Iris pigment epithelial cell (primary cell): ENCODE measurements at regions not wholly inside any gene's neighbourhood (a gene's known extent, or its start where the extent isn't known, plus 50 kb on each side); places are given as distances from the start of the nearest gene placed in this dataset.
"Not testable (repeated sequence)": the region's sequence is repeated elsewhere in the genome, so short reads cannot be mapped to it uniquely, and the experiment has no call there.

ENCODE experiments used
- DNase-seq: peaks from one replicate; pipeline ENCODE4 v3.0.0-alpha.2; 2011; ENCODE audit warnings: low read depth

DNA sequence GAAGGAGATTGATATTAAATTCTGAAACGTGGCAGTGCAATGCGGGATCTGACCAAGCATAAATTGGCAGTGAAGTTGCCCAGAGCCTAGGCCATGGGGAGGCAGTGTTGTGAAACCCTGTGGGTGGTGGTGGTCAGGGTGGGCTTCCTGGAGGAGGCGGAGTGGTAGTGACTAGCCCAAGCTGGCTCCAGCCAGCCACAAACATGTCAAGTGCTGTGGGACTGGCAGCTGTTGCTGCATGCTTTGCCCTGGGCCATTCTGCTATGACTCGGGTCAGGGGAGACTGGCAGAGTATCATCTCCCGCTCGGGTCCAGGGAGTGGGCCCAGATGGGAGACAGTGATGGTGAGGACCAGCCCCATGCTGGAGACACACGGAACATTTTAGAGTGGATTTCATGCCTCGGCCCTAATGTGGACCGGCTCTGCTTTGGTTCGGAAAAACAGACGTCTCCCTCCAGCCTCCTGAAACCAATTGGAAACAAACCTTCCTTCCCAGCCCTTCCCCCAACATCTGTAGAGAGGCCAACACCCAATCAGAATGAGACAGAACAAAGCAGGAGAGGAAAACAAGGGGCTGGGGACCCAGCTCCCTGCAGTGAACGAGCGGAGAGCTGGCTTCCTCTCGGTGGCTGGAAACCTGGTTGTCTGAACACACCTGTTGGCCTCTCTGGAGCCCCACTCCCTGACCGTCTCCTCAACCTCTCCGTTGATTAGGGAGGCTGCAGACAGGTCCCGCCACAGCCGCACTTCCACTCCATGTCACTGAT, 58.2 kb downstream of the TMEM270 start:
- DNase-seq = no peak

DNA sequence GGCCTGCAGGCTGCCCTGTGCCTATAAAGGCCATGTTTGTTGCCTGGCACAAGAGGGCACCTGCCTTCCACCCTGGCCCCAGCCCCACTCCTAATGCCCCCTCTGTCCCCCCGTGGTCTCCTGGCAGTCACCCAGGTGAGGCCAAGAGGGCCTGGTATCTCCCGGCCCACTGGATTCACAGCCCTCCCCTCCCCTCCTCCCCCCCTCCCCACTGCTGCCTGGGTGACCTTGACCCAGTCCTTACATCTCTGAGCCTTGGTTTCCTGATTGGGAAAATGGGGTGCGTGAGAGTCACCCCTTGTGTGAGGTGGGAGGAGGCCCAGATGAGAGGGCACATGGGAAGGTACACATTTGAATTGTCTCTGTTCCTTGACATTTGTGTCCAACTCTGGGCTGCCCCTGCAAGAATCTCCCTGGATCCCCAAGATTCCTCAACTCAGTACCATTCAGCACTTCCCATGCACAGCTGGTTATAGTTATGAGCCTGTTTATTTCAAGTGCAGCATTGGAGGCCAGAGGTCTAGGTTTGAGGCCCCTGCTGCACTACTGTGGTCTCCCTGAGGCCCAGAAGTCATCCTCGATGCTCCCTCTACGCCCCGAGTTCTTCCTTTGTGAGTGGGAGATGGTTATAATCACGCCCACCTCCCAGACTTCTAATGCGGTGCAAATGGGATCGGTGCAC, 58.9 kb downstream of the TMEM270 start:
- no peak for DNase-seq

DNA sequence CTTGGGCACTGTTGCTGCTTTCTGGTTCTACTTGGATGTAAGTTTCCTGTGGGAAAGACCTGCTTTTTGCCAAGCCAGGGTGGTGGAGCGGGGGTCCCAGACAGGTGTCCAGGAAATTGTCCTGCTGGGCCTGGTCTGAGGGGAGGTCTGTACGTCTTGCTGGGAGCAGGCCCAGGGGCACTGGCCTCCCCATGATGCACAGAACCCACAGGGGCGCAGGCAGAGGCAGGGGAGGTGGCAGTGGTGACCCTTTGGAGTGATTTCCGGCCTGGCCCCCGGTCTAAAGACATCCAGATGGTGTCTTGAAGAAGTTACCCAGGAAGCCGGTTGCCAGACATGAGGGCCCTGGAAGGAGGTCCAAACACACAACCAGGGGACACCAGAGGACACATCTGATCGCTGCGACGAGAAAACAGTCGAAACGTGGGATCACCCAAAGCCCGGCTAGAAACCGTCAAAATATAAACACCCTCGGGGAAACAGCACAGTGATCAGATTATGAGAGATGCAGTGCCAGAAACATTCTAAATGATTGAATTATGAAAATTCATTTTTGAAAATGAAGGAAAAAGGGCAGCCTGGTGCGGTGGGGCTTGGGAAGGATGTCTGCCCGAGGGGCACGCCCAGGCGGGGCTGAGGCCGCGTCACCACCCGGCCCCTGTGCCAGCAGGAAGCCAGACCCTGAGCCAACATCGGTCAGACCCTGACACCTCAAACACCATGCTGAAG, 59.6 kb downstream of the TMEM270 start:
- no peak for DNase-seq

DNA sequence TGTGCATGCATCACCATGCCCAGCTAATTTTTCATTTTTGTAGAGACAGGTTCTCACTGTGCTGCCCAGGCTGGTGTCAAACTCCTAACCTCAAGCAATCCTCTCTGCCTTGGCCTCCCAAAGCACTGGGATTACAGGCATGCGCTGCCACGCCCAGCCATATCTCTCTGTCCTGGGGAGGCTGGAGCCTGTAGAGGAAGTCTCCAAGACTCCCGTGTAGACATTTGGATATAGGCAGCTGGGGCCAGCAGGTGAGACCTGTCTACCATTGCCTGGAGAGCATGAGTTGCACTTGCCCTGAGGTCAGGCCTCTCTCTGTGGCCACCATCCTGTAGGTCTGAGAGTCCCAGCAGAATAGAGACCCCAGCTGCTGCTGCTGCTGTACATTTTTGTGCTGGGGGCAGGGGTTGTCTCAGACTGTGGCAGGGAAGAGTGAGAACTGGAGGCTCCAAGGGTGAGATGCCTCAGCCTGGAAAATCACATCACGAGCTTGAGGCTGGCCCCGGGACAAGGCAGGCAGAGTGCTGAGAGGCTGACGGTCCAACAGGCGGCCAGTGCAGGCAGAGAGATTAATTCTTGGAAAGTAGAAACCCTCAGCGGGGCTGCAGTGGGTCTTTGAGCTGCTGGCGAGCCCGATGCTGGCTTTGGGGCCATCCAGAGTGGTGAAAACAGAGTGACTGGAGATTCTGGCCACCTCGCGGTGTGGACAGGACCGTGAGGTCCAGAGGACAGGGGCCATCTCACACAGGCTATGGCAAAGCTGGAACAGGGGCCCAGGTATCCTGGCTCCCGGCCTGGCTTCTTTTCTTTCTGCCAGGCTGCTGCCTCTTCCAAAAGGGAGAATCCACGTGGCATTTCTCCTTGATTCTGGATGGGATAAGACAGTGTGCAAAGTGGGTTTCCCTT, 60.9 kb downstream of the TMEM270 start:
- DNase-seq = no peak

DNA sequence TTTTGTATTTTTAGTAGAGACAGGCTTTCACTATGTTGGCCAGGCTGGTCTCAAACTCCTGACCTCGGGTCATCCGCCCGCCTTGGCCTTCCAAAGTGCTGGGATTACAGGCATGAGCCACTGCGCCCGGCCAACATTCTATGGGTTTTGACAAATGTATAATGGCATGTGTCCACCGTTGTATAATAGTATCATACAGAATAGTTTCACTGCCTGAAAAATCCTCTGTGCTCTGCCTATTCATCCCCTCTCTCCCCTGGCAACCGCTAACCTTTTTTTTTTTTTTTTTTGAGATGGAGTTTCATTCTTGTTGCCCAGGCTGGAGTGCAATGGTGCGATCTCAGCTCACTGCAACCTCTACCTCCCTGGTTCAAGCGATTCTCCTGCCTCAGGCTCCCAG, 67.7 kb downstream of the TMEM270 start:
- DNase-seq = not testable (repeated sequence)

DNA sequence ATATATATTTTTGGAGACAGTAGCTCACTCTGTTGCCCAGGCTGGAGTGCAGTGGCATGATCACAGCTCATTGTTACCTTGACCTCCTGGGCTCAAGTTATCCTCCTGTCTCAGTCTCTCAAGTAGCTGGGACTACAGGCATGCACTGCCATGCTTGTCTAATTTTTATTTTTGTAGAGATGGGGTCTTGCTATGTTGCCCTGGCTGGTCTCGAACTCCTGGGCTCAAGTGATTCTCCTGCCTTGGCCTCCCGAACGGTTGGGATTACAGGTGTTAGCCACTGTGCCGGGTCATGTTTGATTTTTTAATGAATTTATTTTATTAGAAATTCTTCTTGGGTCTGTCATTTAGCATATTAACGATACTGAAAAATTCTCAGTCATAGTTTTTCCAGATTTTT, 70.5 kb downstream of the TMEM270 start:
- DNase-seq = no peak

DNA sequence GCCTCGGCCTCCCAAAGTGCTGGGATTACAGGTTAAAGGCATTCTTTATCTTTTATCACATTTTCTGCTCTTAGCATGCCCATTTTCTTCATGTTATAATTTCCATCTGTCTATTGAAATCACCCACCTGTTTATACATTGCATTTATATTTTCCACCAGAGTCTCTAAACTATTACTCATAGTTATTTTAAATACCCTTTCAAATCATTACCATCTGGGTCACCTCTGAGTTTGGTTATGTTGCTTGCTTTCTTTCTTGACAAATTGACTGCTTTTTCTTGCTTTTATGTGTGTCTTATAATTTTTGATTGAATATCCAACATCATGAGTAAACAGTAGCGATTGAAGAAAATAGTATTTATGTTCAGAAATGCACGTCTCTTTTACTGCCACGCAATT, 71.4 kb downstream of the TMEM270 start:
- DNase-seq = no peak

DNA sequence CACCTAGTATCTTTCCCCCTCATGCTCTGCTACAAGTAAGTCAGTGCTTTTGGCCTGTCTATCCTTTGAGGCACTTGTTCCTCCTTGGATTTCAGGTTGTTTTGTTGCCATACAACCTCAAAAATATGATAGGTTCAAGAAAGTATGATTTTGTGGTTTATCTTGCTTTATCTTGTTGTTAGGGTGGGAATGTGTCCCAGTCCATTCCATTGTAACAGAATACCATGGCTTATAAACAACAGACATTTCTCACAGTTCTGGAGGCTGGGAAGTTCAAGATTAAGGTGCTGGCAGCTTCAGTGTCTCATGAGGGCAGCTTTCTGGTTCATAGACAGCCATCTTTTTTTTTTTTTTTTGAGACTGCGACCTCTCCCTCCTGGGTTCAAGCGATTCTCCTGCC, 72.1 kb downstream of the TMEM270 start:
- no peak for DNase-seq

DNA sequence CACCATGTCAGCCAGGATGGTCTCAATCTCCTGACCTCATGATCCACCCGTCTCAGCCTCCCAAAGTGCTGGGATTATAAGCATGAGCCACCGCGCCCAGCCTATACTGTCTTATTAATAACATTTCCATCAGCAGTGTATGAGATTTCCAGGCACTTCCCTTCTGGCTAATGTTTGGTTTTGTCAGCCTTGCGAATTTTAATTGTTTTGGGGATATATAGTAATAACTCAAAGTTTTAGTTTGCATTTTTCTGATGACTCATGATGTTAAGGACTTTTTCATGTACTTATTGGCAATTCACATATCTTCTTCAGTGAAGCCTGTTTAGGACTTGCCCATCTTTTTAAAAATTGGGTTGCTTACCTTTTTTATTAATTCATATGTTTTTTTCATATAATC, 76.0 kb downstream of the TMEM270 start:
- DNase-seq = no peak

DNA sequence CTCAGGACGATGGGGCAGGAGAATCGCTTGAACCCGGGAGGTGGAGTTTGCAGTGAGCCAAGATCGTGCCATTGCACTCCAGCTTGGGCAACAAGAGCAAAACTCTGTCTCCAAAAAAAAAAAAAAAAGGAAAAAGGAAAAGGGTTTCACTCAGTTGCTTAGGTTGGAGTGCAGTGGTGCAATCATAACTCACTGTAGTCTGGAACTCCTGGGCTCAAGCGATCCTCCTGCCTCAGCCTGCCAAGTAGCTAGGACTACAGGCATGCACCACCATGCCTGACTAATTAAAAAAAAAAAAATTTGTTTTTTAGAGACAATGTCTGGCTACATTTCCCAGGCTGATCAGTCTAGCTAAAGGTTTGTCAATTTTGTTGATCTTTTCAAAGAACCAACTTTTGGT, 76.7 kb downstream of the TMEM270 start:
- DNase-seq = not testable (repeated sequence)

DNA sequence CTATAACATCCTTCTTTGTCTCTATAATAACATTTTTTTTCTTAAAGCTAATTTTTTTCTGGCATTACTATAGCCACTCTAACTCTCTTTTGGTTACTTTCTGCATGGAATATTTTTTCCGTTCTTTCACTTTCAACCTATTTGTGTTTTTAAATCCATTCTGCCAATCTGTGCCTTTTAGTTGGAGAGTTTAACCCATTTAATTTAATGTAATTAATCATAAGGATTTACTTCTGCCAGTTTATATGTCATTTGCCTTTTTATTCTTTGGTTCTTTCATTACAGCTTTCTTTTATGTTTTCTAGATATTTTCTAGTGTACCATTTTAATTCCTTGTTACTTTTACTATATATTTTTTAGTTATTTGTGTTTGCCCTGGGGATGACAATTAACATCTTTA, 78.6 kb downstream of the TMEM270 start:
- DNase-seq = no peak

DNA sequence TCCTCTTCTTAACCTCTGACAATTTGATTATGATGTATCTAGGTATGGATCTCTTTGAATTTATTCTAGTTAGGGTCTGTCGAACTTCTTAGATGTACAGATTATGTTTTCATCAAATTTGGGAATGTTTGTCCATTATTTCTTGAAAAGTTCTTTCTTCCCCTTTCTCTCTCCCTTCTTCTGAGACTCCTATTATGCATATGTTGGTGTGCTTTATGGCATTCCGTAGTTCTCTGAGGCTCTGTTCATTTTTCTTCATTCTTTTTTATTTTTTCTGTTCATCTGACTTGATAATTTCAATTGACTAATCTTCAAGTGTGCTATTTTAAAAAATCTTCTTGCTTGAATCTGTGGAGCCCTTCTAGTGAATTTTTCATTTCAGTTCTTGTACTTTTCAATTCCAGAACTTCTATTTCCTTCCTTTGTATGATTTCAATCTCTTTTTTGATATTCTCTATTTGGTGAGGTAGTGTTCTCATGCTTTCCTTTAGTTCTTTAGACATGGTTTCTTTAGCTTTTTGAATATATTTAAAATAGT, 79.8 kb downstream of the TMEM270 start:
- no peak for DNase-seq

DNA sequence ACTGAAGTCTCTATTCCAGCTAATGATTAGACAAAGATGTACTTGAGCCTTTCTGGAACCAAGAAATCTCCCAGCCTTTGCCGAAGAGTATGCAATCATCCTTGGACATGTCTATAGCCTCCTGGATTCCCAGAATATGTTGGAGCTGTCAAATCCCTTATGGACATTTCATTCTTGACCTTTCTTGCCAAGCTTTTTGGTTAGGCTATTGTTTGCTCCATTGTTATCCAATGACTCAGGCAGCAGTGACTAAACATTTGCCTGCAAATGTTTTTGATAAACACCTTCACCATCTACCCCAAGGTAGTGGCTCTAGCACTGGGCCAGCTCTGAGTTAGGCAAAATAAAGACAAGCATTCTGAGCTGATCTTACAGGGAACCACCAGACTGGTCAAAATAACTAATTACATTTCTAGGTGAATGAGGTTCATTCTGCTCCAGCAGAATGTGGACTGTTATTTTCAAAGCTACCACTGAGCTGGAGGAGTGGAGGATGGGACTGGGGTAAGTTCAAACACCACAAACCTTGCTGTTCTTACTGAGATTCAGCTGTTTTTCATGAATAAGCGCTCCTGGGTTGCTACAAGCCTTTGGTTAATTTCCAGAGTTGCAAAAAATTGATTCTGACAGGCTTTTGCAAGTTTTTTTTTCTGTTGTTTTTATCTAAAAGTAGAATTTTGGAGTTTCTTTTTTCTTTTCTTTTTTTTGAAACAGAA, 81.0 kb downstream of the TMEM270 start:
- peak; percentile 19 for DNase-seq

DNA sequence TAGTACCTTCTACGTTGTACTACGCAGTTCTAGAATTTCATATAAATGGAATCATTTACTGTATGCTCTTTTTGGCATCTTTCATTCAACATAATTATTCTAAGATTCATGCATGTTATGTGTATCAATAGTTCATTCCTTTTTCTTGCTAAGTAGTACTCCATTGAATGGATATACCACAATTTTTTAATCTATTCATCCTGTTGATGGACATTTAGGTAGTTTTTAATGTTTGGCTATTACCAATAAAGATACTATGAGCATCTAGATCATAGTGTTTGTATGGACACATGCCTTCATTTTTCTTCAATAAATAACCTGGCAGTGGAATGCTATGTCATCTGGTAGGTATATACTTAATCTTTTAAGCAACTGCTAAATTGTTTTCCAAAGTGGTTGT, 83.0 kb upstream of the ELN start:
- no peak for DNase-seq

DNA sequence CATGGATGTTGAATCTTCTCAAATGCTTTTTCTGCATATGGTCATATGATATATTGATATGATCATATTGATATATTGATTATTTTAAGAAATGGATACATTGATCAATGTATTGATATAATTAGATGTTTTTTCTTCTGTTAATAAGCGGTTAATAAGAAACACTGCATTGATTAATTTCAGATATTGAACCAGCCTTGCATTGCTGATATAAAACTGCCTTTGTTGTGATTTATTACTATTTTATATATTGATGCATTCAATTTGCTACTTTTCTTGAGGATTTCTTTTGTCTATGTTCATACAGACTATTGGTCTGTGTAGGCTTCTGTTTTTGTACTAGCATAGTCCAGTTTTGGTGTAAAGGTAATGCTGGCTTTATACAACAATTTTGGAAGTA, 79.7 kb upstream of the ELN start:
- no peak for DNase-seq

DNA sequence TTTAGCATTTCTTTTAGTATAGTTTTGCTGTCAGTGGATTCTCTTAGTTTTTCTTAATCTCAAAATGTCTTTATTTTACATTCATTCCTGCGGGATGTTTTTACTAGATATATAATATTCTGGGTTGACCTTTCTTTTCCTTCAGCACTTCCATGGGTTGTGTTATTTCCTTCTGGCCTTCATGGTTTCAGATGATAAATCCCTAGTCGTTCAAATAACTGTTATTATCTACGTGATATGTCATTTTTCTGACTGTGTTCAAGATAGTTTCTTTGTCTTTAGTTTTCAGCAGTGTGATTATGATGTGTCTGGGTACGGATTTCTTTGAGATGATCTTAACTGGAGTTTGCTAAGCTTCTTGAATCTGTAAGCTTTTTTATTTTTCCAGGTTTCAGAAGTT, 75.7 kb upstream of the ELN start:
- no peak for DNase-seq

DNA sequence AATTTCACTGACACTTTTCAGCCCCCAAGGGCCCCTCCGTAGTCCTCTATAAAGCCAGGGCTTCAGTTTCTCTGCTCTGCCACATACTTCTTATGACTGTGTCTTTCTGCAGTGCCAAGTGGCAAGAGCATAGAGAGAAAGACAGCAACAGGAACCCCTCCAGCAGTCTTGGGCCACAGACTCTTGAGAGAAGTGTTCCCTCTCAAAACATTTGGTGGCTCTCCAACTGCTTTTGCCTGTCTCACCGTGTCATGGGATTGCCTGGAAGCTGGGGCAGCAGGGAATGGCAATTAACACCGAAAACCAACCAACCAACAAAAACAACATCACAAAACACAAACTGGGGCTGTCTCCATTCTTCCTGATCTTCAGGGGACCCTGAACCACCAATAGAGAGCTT, 73.8 kb upstream of the ELN start:
- DNase-seq = no peak

DNA sequence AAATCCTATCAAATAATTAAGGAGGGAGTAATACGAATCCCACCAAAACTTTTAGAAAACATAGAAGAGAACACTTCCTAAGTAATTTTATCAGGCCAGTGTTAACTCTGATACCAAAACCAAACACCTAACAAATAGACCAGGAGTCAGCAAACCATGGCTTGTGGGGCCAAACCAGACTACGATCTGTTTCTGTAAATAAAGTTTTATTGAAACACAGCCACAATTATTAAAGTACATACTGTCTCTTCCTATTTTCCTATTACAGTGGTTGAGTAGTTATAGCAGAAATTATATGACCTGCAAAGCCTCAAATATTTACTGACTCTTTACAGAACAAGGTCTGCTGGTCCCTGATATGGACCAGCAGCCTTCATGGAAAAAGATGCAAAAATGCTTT, 73.1 kb upstream of the ELN start:
- DNase-seq = no peak

DNA sequence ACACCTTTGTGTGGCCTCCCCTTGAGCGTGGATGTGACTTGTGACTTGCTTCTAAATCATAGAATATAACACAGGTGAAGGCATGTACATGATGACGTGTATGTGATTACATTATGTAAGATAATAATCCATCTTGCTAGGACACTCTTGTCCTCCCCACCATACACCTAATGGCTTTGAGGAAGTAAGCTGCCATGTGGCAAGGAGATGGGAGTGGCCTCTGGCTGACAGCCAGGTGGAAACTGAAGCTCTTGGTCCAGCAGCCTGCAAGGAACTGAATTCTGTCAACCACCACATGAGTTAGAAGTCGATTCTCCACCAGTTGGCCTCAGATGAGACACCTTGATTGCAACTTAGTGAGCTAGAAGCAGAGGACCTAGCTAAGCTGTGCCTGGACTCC, 67.4 kb upstream of the ELN start:
- DNase-seq = no peak

DNA sequence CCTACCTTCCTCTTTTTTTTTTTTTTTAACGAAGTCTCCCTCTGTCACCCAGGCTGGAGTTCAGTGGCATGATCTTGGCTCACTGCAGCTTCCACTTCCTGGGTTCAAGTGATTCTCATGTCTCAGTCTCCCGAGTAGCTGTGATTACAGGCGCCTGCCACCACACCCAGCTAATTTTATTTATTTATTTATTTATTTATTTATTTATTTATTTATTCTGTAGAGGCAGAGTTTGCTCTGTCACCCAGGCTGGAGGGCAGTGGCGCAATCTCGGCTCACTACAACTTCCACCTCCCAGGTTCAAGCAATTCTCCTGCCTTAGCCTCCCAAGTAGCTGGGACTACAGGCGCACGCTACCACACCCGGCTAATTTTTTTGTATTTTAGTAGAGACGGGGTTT, 66.0 kb upstream of the ELN start:
- DNase-seq = not testable (repeated sequence)

DNA sequence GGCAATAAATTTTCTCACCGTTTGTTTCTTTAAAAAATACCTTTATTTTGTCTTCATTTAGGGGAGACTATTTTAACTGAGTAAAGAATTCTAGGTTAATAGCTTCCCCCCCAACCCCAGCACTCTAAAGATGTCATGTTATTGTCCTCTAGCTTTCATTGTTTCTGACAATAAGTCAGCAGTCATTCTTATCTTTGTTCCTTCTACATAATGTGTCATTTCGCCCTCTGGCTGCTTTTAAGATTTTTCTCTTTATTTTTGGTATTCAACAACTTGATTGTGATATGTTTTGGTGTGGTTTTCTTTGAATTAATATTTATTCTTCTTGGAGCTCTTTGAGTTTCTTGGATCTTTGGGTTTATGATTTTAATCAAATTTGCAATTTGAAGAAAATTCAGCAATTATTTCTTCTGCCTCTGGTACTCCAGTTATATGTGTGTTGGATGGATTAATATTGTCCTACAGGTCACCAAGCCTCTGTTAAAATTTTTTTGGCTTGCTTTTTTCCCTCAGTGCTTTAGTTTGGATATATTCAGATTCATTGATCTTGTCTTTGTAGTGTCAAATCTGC, 64.6 kb upstream of the ELN start:
- DNase-seq = no peak
